ENCODE measurements at regions not wholly inside any gene's neighbourhood (a gene's known extent, or its start where the extent isn't known, plus 50 kb on each side); places are given as distances from the start of the nearest gene placed in this dataset.
"Not testable (repeated sequence)": the region's sequence is repeated elsewhere in the genome, so short reads cannot be mapped to it uniquely, and the experiment has no call there.

DNA sequence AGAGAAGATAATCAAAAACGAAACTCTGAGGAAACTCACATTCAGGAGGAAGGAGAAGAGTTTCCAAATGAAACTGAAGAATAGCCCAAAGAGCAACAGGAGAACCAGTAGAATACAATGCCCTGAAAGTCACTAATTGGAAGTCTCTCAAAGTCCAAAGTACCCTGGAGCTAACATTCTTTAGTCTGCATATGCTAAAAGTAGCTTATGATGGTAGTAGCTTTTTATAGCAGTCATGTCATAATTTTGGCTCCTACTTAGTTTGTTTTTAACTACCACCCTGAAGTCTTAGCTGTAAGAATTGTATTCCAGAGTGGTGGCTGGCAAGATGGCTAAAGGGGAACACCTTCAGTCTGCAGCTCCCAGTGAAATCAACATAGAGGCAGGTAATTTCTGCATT lies 100.3 kb upstream of the FGF16 start:
- intact Hi-C loops (cut with DNase I): no loop called here
- DNase-seq (ENCODE audit: low spot score): no peak

DNA sequence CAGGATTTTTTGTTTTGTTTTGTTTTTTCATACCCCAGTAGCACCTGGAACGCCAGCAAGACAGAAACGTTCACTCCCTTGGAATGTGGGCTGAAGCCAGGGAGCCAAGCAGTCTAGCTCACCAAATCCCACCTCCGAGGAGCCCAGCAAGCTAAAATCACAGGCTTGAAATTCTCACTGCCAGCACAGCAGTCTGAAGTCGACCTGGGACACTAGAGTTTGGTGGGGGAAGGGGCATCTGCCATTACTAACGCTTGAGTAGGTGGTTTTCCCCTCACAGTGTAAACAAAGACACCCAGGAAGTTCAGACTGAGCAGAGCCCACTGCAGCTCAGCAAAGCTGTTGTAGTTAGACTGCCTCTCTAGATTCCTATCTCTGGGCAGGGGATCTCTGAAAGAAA lies 99.6 kb upstream of the FGF16 start:
- no peak for DNase-seq (ENCODE audit: low spot score)
- intact Hi-C loops (cut with DNase I): no loop called here

DNA sequence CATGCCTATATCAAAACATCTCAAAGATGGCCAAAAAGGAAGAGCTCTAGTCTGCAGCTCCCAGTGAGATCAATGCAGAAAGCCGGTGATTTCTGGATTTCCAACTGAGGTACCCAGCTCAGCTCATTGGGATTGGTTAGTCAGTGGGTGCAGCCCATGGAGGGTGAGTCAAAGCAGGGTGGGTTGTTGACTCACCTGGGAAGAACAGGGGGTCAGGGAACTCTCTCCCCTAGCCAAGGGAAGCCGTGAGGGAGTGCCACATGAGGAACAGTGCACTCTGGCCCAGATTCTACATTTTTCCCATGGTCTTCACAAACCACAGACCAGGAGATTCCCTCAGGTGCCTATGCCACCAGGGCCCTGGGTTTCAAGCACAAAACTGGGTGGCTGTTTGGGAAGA lies 57.3 kb upstream of the FGF16 start:
- no peak for DNase-seq (ENCODE audit: low spot score)
- intact Hi-C loops (cut with DNase I): no loop called here

DNA sequence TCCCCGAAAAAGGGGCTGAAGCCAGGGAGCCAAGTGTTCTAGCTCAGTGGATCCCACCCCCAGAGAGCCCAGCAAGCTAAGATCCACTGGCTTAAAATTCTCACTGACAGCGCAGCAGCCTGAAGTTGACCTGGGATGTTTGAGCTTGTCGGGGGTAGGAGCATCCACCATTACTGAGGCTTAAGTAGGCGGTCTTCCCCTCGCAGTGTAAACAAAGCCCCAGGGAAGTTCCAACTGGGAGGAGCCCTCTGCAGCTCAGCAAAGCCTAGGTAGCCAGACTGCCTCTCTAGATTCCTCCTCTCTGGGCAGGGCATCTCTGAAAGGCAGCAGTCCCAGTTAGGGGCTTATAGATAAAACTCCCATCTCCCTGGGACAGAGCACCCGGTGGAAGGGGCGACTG lies 56.8 kb upstream of the FGF16 start:
- intact Hi-C loops (cut with DNase I); DNase-seq (ENCODE audit: low spot score): not testable (repeated sequence)

DNA sequence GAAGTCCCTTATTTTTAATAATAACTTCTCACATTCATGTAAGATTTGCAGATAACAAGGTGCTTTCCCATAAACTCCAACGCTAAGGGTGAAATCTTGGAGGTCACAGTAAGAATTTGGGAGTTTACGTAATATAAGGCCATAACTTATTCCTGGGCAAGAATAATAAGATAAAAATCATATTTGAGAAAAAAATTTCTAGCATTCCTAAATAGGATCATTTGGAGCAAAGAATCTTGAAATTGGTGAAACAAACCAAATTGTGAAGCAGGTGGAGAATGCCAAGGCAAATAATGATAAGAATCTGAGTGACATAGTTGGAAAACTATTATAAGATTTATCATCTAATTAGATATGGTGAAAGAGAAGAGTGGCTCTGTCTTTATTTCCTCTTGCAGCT lies 50.4 kb upstream of the FGF16 start:
- DNase-seq (ENCODE audit: low spot score): no peak
- intact Hi-C loops (cut with DNase I): no loop called here

Small RNA genes in the stretch of these regions (microRNA-seq; reads per million reads assigned to microRNA genes)
- gene MIR325 (ENCODE audit: borderline microRNAs expressed in 2 of 2) (0 reads per million in 2 donors), gene MIR384 (ENCODE audit: borderline microRNAs expressed in 2 of 2) (0 reads per million in 2 donors)

Measured in posterior vena cava (tissue), 2 donors.